Activated T-helper 2 cell treated with anti-CD3 and anti-CD28 coated beads, Interferon-gamma antibody, Interleukin-2, Interleukin-4, amounts not matched to agents 10 μg/mL and 5 μg/mL and 100 μg/mL, durations not matched to agents 14 hours and 24 hours and 36 hours (primary cell): ENCODE measurements at regions not wholly inside any gene's neighbourhood (a gene's known extent, or its start where the extent isn't known, plus 50 kb on each side); places are given as distances from the start of the nearest gene placed in this dataset.

Experiments
- DNase-seq: peaks from one replicate; pipeline ENCODE4 v3.0.0; 2021; ENCODE audit warnings: low spot score
- H3K27ac Mint-ChIP-seq: one replicate; pipeline ENCODE4 v1.8.0; 2021; ENCODE audit warnings: mixed read lengths
- H3K27me3 Mint-ChIP-seq: one replicate; pipeline ENCODE4 v1.8.0; 2021; ENCODE audit warnings: low read depth, mixed read lengths
- H3K36me3 Mint-ChIP-seq: one replicate; pipeline ENCODE4 v1.8.0; 2021; ENCODE audit warnings: low read depth, mixed read lengths
- H3K4me1 Mint-ChIP-seq: one replicate; pipeline ENCODE4 v1.8.0; 2021; ENCODE audit warnings: low read depth, mixed read lengths
- H3K4me3 Mint-ChIP-seq: one replicate; pipeline ENCODE4 v1.8.0; 2021; ENCODE audit warnings: low read depth, mild to moderate bottlenecking, moderate library complexity, mixed read lengths
- H3K9me3 Mint-ChIP-seq: one replicate; pipeline ENCODE4 v1.8.0; 2021; ENCODE audit warnings: mixed read lengths
- intact Hi-C: fragments of 100-400 bp; cut with micrococcal nuclease; formaldehyde crosslinking; loops from one replicate; pipeline ENCODE4 v1.15.1; 2023

DNA sequence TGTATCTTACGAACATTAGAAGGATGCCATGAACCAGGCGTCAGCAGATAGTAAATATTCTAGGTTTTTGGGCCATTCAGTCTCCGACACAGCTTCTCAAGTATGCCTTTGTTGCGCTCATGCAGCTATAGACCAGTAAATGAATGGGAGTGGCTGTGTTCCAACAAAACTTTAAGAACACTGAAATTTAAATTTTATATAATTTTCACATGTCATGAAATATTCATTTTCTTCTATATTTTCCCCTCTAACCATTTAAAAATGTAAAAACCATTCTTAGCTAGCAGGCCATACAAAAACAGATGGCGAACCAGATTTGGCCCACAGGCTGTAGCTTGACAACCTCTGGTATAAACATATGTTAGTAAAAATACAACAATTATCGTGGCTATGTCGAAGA, 151.8 kb upstream of the KIT start:
- no peak overlapping the region for H3K27ac Mint-ChIP-seq
- intact Hi-C loops: no loop called here
- H3K4me3 Mint-ChIP-seq: no peak overlapping the region
- H3K4me1 Mint-ChIP-seq: no peaks in the 10 kb centered on the region
- DNase-seq: no peak
- peaks cover 2% of the 10 kb centered on the region for H3K27me3 Mint-ChIP-seq
- peaks cover 6% of the 10 kb centered on the region for H3K9me3 Mint-ChIP-seq
- no peaks in the 10 kb centered on the region for H3K36me3 Mint-ChIP-seq

- peaks cover 6% of the 10 kb centered on the region for H3K9me3 Mint-ChIP-seq
- H3K4me1 Mint-ChIP-seq: no peaks in the 10 kb centered on the region
Measured at GRCh38 chr4:54509057-54509456, 148.7 kb upstream of the KIT start.

GRCh38 chr4:54513204-54513603, 144.6 kb upstream of the KIT start:
- Mint-ChIP-seq H3K27me3 (no peaks in the 10 kb centered on the region), H3K4me3 (no peak overlapping the region), H3K9me3 (no peaks in the 10 kb centered on the region), H3K36me3 (no peaks in the 10 kb centered on the region), H3K4me1 (no peaks in the 10 kb centered on the region), H3K27ac (no peak overlapping the region)
- no peak for DNase-seq
- intact Hi-C loops: no loop called here

More at GRCh38 chr4:54509057-54509456, 148.7 kb upstream of the KIT start:
- Mint-ChIP-seq H3K36me3 (no peaks in the 10 kb centered on the region), H3K4me3 (no peak overlapping the region), H3K27me3 (peaks cover 2% of the 10 kb centered on the region), H3K27ac (no peak overlapping the region)
- intact Hi-C loops: no loop called here
- no peak for DNase-seq

DNA sequence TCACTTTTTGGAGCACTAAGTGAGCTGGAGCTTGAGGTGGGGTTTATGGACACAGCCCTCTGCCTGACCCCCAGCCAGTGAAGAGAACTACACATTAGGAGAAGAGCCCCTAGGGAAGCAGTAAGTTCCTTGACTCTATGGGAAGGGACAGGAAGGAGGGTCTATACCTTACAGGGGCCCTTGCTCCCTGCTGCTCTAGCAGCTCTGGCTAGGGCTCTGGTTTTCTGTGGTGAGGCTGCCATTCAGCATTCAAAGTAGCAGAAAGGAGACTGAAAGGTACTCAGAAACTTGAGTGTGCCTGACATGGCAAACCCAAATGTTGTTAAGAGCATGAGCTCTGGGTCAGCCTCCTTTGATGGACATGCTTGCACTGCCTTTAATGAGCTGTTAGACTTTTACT, 144.0 kb upstream of the KIT start:
- no peaks in the 10 kb centered on the region for H3K27me3 Mint-ChIP-seq
- no peaks in the 10 kb centered on the region for H3K4me1 Mint-ChIP-seq
- H3K9me3 Mint-ChIP-seq: no peaks in the 10 kb centered on the region
- H3K27ac Mint-ChIP-seq: no peak overlapping the region
- H3K36me3 Mint-ChIP-seq: no peaks in the 10 kb centered on the region
- intact Hi-C loops: no loop called here
- no peak for DNase-seq
- no peak overlapping the region for H3K4me3 Mint-ChIP-seq

GRCh38 chr4:54516556-54517215, 141.1 kb upstream of the KIT start:
- no peaks in the 10 kb centered on the region for H3K9me3 Mint-ChIP-seq
- H3K4me1 Mint-ChIP-seq: no peaks in the 10 kb centered on the region
- no peaks in the 10 kb centered on the region for H3K36me3 Mint-ChIP-seq
- no peaks in the 10 kb centered on the region for H3K27me3 Mint-ChIP-seq
- H3K27ac Mint-ChIP-seq: no peak overlapping the region
- no peak for DNase-seq
- no peak overlapping the region for H3K4me3 Mint-ChIP-seq
- intact Hi-C loops: no loop called here

DNA sequence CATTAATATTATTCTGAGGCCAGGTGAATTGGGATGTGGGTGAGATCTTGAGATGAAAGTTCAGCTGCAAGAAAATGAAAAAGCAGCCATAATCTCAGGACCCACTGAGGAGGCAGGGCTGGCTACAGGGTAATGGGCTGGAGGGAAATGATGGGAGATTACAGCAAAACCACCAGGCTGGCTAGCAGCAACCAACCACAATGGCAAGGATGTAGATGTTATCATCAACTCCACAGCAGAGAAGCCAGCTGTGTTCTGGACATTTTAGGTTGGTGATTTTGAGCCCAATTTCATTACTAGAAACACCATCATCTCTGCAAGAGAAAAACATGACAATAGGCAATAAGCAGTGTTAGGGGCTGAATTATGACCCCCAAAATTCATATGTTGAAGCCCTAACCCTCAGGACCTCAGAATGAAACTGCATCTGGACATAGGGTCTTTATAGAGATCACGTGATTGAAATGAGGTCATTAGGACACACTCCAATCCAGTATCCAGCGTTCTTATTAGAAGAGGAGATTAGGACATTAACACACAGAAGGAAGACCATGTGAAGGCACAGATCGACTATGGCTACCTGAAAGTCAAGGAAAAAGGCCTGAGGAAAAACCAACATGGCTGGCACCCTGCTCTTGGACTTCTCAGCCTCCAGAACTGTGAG, 139.8 kb upstream of the KIT start:
- Mint-ChIP-seq H3K27me3 (no peaks in the 10 kb centered on the region), H3K36me3 (no peaks in the 10 kb centered on the region), H3K4me3 (no peak overlapping the region), H3K27ac (no peak overlapping the region), H3K9me3 (no peaks in the 10 kb centered on the region), H3K4me1 (no peaks in the 10 kb centered on the region)
- intact Hi-C loops: no loop called here
- DNase-seq: no peak

- H3K4me1 Mint-ChIP-seq: no peaks in the 10 kb centered on the region
- intact Hi-C loops: no loop called here
- no peaks in the 10 kb centered on the region for H3K27me3 Mint-ChIP-seq
- H3K27ac Mint-ChIP-seq: no peak overlapping the region
- no peak overlapping the region for H3K4me3 Mint-ChIP-seq
- no peaks in the 10 kb centered on the region for H3K9me3 Mint-ChIP-seq
- no peak for DNase-seq
- no peaks in the 10 kb centered on the region for H3K36me3 Mint-ChIP-seq
Measured at GRCh38 chr4:54525602-54526001, 132.2 kb upstream of the KIT start.

DNA sequence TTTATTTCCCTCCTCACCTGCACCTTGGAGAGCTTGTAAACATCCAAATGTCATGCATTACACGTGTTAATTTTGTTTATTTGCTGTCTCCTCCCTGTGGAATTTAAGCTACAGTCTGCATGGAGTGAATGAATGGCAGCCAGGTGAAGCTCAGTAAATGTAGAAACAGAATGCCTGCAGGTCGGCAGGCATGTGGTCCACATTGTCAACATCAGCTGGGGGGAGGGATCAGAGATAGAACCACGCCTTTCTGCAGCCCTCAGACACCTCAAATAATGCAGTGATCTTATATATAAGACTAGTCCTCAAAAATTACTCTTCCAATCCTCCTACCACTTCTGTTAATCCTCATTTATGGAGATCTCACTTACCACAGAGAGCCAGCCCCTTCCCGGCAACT, 131.2 kb upstream of the KIT start:
- Mint-ChIP-seq H3K4me3 (no peak overlapping the region), H3K36me3 (no peaks in the 10 kb centered on the region), H3K27me3 (no peaks in the 10 kb centered on the region), H3K9me3 (no peaks in the 10 kb centered on the region), H3K27ac (no peak overlapping the region), H3K4me1 (no peaks in the 10 kb centered on the region)
- intact Hi-C loops: no loop called here
- no peak for DNase-seq

- Mint-ChIP-seq H3K9me3 (no peaks in the 10 kb centered on the region), H3K27me3 (no peaks in the 10 kb centered on the region), H3K27ac (no peak overlapping the region), H3K4me1 (no peaks in the 10 kb centered on the region), H3K4me3 (no peak overlapping the region), H3K36me3 (no peaks in the 10 kb centered on the region)
- intact Hi-C loops: no loop called here
- DNase-seq: no peak
Measured at GRCh38 chr4:54527532-54527931, 130.2 kb upstream of the KIT start.

DNA sequence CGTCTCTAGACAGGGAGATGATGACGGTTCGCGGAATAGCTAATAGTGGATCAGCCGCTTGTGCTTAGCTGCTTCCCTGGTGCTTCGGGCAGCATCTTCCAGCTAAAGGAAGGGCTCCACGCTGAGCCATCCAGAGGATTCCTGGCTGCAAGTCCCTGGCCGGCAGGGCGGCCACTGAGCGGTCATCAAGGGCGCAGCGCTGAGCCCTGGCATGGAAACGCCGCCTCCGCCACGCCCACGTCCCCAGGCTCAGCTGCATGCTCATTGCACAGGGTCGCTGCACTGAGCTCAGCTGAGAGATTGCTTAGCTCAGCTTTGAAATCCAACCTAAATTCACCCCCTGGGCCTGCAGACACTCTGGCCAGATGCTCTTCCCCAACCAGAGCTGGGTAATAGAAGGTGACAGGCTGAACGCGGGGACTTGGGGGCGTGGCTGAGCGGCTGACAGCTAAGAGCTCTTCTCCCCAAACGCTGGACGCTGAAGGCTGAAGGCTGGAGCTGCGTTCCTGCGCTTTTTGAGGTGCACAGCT, 118.2 kb upstream of the KIT start:
- Mint-ChIP-seq H3K27me3 (peaks cover 7% of the 10 kb centered on the region), H3K9me3 (no peaks in the 10 kb centered on the region), H3K4me3 (peak overlapping the region; percentile 27), H3K4me1 (peaks cover 7% of the 10 kb centered on the region), H3K36me3 (no peaks in the 10 kb centered on the region), H3K27ac (no peak overlapping the region)
- no peak for DNase-seq
- intact Hi-C loops: loop anchor here (10.0 kb wide), 1 partner anchor 115 kb away; the partner anchor contains the start of gene KIT

DNA sequence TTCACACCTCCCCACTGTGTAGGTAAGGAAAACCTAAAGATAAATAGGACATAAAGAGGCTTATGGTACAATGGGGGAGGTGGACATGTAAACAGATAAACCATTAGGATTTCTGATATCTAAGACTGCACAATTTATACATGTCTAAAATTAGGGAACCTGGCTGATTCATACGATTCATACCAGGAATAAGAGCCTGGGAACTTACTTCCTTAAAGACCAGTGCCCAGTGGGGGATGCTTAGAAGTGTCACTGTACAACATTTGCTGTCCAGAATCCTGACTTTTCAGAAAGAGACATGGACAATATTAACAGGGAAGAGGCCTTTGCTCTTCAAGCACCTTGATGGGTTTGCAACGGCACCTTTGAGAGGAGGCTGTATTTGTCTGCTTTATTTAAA, 116.8 kb upstream of the KIT start:
- Mint-ChIP-seq H3K4me3 (no peak overlapping the region), H3K4me1 (peaks cover 7% of the 10 kb centered on the region), H3K36me3 (no peaks in the 10 kb centered on the region), H3K9me3 (no peaks in the 10 kb centered on the region), H3K27me3 (peaks cover 7% of the 10 kb centered on the region), H3K27ac (no peak overlapping the region)
- no peak for DNase-seq
- intact Hi-C loops: loop anchor here (10.0 kb wide), 1 partner anchor 114 kb away; the partner anchor contains the start of gene KIT

GRCh38 chr4:54541426-54542118, 116.2 kb upstream of the KIT start:
- Mint-ChIP-seq H3K36me3 (no peaks in the 10 kb centered on the region), H3K4me1 (peaks cover 7% of the 10 kb centered on the region), H3K4me3 (no peak overlapping the region), H3K9me3 (no peaks in the 10 kb centered on the region), H3K27ac (no peak overlapping the region), H3K27me3 (peaks cover 7% of the 10 kb centered on the region)
- intact Hi-C loops: loop anchor here (10.0 kb wide), 1 partner anchor 113 kb away; the partner anchor contains the start of gene KIT
- DNase-seq: no peak

GRCh38 chr4:54542119-54542438, 115.7 kb upstream of the KIT start:
- intact Hi-C loops: loop anchor here (10.0 kb wide), 1 partner anchor 113 kb away; the partner anchor contains the start of gene KIT
- Mint-ChIP-seq H3K36me3 (no peaks in the 10 kb centered on the region), H3K4me3 (no peak overlapping the region), H3K9me3 (no peaks in the 10 kb centered on the region), H3K4me1 (peaks cover 7% of the 10 kb centered on the region), H3K27ac (no peak overlapping the region), H3K27me3 (peaks cover 5% of the 10 kb centered on the region)
- no peak for DNase-seq
